ENCODE measurements at regions not wholly inside any gene's neighbourhood (a gene's known extent, or its start where the extent isn't known, plus 50 kb on each side); places are given as distances from the start of the nearest gene placed in this dataset.
A peak's percentile ranks its signal among the peaks of the same experiment; 100 is the strongest.

DNA sequence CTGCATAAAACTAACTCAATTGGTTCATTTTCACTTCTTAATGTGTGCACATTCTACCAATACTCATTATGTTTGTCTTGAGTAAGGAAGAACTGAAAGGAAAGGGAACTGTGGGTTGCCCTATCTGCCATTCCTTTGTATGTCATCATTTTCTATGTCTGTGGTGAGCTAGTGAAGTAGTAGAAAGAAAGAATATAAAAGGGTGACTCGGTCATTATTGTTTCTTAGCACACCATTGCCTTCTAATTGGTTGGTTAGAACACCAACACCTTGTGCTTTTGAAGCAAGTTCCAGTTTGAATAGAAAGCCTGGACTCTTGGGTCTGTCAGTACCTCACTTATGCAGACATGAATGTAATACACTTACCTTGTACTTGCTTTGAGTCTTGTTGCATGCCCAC is 64.3 kb upstream of the MDFIC start:
- DNase-seq: no peak

- DNase-seq: no peak
Observed at GRCh38 chr7:114859477-114859876, 62.4 kb upstream of the MDFIC start.

DNA sequence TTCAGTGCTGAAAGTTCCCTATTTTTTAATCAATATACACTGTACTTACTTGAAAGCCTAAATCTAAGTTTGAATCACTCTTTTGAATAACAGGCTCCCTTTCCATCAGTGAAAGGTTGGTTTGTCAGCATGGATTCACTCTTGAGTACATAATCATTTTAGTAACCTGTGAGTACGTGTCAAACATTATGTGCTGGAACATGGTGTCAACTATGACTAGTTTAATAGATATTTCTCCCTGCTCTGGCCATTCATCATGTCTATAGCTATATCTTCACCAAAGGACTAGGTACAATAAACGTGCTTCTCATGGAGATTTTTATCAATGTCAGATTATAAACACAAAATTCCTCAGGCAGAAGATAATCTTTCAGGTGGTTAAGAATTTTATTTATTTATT is 61.7 kb upstream of the MDFIC start:
- no peak for DNase-seq

DNA sequence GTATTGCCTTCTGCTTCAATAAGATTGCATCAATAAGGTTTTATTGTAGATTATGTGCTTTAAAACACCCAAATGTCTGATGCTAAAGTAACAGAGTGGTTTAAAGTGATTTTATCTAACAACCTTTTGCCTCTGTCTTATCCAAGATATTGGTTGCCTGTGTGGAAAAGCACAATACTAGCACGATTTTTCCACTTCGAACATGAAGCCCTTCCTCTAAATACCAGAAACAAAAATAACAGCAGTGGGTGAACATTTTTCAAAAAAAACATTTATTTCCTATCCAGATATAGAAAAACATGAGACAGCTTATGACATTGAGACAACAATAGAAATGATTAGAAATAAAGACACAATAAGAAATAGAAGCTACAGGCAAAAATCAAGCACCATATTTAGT is 59.5 kb upstream of the MDFIC start:
- DNase-seq: no peak

DNA sequence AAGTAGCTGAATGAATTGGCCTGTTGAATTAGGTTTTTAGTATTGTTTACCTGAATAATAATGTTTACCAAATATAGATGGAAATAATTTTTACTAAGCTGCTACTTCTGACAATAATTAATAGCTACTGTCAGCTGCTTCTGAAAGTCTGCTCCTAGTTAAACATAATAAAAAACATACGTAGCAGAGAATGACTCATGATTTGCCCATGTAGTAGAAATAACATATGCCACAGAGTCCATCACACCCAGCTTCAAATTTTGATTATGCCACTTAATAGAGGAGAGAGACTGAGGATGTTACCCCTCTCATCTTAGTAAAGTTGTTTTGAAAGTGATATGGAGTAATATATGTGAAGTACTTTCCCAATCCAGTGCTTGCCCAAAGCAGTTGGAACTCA is 57.6 kb upstream of the MDFIC start:
- DNase-seq: peak in 1 of 2 experiments; percentile 6

DNA sequence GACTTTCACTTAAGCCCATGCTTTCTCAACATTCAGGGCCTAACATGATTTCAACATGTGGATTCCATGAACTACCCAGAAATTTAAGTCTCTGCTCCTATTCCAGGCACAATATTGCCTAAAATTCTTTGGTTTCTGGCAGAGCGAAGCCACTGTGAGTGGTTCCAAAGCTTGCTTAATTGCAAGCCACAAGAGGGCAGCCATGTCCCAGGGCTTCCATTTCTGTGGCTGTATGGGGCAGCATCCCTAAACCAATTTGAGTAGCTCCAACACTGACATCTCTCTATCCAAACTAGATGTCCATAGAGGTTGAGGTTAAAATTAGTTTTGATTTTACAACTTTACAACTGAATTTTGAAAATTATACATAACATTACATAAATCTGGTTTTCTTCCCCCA is 56.3 kb upstream of the MDFIC start:
- peak; percentile 15 to 55 for DNase-seq
